AG04449 (cell line): ENCODE measurements at regions not wholly inside any gene's neighbourhood (a gene's known extent, or its start where the extent isn't known, plus 50 kb on each side); places are given as distances from the start of the nearest gene placed in this dataset.

Experiments used
- CTCF ChIA-PET: fragments of 350-600 bp; formaldehyde crosslinking; extraction: SDS; loops from one replicate; lab custom pipeline; 2021; ENCODE audit warnings: antibody characterized with exemption; lab: Yijun Ruan, JAX
- POLR2A ChIA-PET: fragments of 400-600, 350-600 bp; formaldehyde crosslinking; extraction: SDS; loops from one replicate; lab custom pipeline; 2020; ENCODE audit warnings: antibody characterized with exemption, inconsistent platforms; lab: Yijun Ruan, JAX
- DNase-seq: peaks from one replicate; pipeline ENCODE4 v3.0.0-alpha.2; 2010; ENCODE audit warnings: low read depth, low spot score
- H3K4me3 ChIP-seq: 2 replicates; pipeline ENCODE4 v1.5.1; 2011; ENCODE audit warnings: low read depth, mild to moderate bottlenecking, control low read depth, low read length
- TF ChIP-seq, protein P1 (sequence below): IDR thresholded peaks from one replicate; pipeline ENCODE4 v1.5.1; 2011; ENCODE audit warnings: mild to moderate bottlenecking, moderate library complexity, low read length, control low read depth, inconsistent platforms; ENCODE audit not compliant: insufficient read depth; ENCODE audit errors: missing control alignments

GRCh38 chr3:193800138-193801043, 207.4 kb downstream of the OPA1 start:
- POLR2A ChIA-PET = no interaction called here

GRCh38 chr3:193801097-193801496, 208.1 kb downstream of the OPA1 start:
- H3K4me3 ChIP-seq = no peak overlapping the region
- ChIA-PET CTCF (no interaction called here), POLR2A (no interaction called here)
- TF ChIP-seq, protein P1, sequence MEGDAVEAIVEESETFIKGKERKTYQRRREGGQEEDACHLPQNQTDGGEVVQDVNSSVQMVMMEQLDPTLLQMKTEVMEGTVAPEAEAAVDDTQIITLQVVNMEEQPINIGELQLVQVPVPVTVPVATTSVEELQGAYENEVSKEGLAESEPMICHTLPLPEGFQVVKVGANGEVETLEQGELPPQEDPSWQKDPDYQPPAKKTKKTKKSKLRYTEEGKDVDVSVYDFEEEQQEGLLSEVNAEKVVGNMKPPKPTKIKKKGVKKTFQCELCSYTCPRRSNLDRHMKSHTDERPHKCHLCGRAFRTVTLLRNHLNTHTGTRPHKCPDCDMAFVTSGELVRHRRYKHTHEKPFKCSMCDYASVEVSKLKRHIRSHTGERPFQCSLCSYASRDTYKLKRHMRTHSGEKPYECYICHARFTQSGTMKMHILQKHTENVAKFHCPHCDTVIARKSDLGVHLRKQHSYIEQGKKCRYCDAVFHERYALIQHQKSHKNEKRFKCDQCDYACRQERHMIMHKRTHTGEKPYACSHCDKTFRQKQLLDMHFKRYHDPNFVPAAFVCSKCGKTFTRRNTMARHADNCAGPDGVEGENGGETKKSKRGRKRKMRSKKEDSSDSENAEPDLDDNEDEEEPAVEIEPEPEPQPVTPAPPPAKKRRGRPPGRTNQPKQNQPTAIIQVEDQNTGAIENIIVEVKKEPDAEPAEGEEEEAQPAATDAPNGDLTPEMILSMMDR = no peak
- DNase-seq = no peak

More at GRCh38 chr3:193800138-193801043, 207.4 kb downstream of the OPA1 start:
- H3K4me3 ChIP-seq = no peak overlapping the region
- DNase-seq = no peak
- TF ChIP-seq, protein P1 = no peak
- CTCF ChIA-PET = interaction anchor here (1.5 kb wide), 1 partner anchor 19 kb away, joined by 3 read pairs; no protein-coding TSS in a partner anchor

DNA sequence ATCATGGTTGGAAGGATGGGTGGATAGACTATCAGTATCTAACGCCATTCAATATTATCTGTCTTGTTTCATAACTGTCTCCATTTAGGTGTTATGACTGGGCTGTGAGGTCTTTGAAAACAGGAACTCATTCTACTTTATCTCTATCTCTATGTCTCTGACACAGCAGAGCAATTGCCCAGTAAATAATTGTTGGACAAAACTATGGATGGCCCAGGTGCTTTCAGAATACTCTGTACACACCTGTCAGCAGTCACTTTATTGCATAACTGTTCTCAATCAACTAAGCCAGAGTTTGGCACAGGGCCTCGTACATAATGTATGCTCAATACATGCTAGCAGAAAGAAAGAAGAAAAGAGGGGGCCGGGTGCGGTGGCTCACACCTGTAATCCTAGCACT, 210.3 kb downstream of the OPA1 start:
- POLR2A ChIA-PET = no interaction called here
- DNase-seq = no peak

GRCh38 chr3:193805448-193805847, 212.4 kb downstream of the OPA1 start:
- no peak for DNase-seq
- TF ChIP-seq, protein P1 = no peak
- POLR2A ChIA-PET = no interaction called here
- CTCF ChIA-PET = interaction anchor here (1.6 kb wide), 1 partner anchor 12 kb away, joined by 3 read pairs; no protein-coding TSS in a partner anchor
- H3K4me3 ChIP-seq = no peak overlapping the region

More for the DNA sequence above, 210.3 kb downstream of the OPA1 start:
- no peak overlapping the region for H3K4me3 ChIP-seq
- CTCF ChIA-PET = no interaction called here
- TF ChIP-seq, protein P1 = no peak

DNA sequence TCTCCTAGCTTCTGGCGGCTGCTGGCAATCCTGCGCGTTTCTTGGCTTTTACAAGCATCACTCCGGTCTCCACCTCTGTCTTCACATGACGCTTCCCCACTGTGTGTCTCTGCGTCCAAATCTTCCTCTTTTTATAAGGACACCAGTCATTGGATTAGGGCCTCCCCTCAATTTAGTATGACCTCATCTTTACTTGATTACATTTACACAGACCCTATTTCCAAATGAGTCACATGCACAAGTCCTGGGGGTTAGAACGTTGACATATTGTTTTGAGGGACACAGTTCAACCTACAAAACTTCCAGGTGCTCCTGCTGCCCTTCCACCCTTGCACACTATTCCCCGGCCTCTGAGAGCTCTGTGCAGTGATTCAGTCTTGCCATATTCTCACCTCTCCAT, 215.3 kb downstream of the OPA1 start:
- TF ChIP-seq, protein P1 = no peak
- ChIA-PET POLR2A (no interaction called here), CTCF (no interaction called here)
- no peak overlapping the region for H3K4me3 ChIP-seq
- DNase-seq = no peak

DNA sequence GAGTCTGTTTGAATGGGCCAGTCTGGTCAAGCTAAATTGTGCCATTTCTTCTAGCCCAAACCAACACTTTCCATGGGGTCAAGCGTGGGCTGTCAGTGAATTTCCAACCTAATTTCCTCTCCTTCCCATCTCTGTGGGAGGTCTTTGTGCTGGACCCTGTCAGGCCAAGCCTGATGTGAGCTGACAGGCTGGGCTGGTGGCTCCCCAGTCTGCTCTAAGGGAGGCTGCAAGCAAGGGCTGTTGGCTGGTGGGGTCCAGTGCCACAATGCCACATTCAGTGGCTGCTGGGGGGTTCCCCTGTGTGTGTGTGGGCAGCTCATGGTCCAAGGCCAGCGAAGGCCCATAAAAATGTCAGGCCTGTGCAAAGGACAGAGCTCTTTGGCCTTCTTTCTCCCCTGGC, 216.1 kb downstream of the OPA1 start:
- no peak overlapping the region for H3K4me3 ChIP-seq
- TF ChIP-seq, protein P1 = no peak
- POLR2A ChIA-PET = no interaction called here
- DNase-seq = no peak
- CTCF ChIA-PET = no interaction called here
